ENCODE measurements at regions not wholly inside any gene's neighbourhood (a gene's known extent, or its start where the extent isn't known, plus 50 kb on each side); places are given as distances from the start of the nearest gene placed in this dataset.
"Not testable (repeated sequence)": the region's sequence is repeated elsewhere in the genome, so short reads cannot be mapped to it uniquely, and the experiment has no call there.

- BruUV-seq (replicated peaks); H3K9me3 ChIP-seq (ENCODE audit: low read depth, low read length, poor library complexity, severe bottlenecking); H3K27ac ChIP-seq (ENCODE audit: low read depth, low read length, poor library complexity, severe bottlenecking); H3K36me3 ChIP-seq (ENCODE audit: insufficient read depth, low read length, poor library complexity, severe bottlenecking); intact Hi-C loops (cut with micrococcal nuclease; ENCODE audit: unreplicated experiment); DNase-seq (ENCODE audit: low spot score); H3K4me3 ChIP-seq (ENCODE audit: low read depth, low read length, poor library complexity, severe bottlenecking); CTCF ChIA-PET; H3K27me3 ChIP-seq (replicated peaks; ENCODE audit: insufficient read depth, low read depth, low read length, poor library complexity); H3K4me1 ChIP-seq (ENCODE audit: insufficient read depth, low read length, poor library complexity, severe bottlenecking); POLR2A ChIA-PET (ENCODE audit: low non-redundant PET): not testable (repeated sequence)
Observed at GRCh38 chr2:187637771-187638170, 83.5 kb upstream of the TFPI start.

GRCh38 chr2:187638840-187639239 lies 84.6 kb upstream of the TFPI start:
- Histone ChIP-seq H3K27ac (ENCODE audit: low read depth, low read length, poor library complexity, severe bottlenecking) (no peak overlapping the region), H3K9me3 (ENCODE audit: low read depth, low read length, poor library complexity, severe bottlenecking) (no peaks in the 10 kb centered on the region), H3K4me1 (ENCODE audit: insufficient read depth, low read length, poor library complexity, severe bottlenecking) (no peaks in the 10 kb centered on the region), H3K36me3 (ENCODE audit: insufficient read depth, low read length, poor library complexity, severe bottlenecking) (no peaks in the 10 kb centered on the region), H3K4me3 (ENCODE audit: low read depth, low read length, poor library complexity, severe bottlenecking) (no peak overlapping the region), H3K27me3 (replicated peaks; ENCODE audit: insufficient read depth, low read depth, low read length, poor library complexity) (no peaks in the 10 kb centered on the region)
- CTCF ChIA-PET: no interaction called here
- DNase-seq (ENCODE audit: low spot score): no peak
- no TSS peak for BruUV-seq (replicated peaks)
- POLR2A ChIA-PET (ENCODE audit: low non-redundant PET): no interaction called here
- intact Hi-C loops (cut with micrococcal nuclease; ENCODE audit: unreplicated experiment): no loop called here
- no peak for TF ChIP-seq CTCF (conservative IDR thresholded peaks at IDR 0.05; ENCODE audit: low read depth, low read length)
- no peak for TF ChIP-seq EZH2 (IDR thresholded peaks at IDR 0.05; ENCODE audit: borderline replicate concordance, low read depth, low read length, poor library complexity, severe bottlenecking)

GRCh38 chr2:187640926-187641510 lies 86.8 kb upstream of the TFPI start:
- Histone ChIP-seq H3K9me3 (ENCODE audit: low read depth, low read length, poor library complexity, severe bottlenecking) (no peaks in the 10 kb centered on the region), H3K36me3 (ENCODE audit: insufficient read depth, low read length, poor library complexity, severe bottlenecking) (no peaks in the 10 kb centered on the region), H3K4me1 (ENCODE audit: insufficient read depth, low read length, poor library complexity, severe bottlenecking) (no peaks in the 10 kb centered on the region), H3K4me3 (ENCODE audit: low read depth, low read length, poor library complexity, severe bottlenecking) (no peak overlapping the region), H3K27me3 (replicated peaks; ENCODE audit: insufficient read depth, low read depth, low read length, poor library complexity) (no peaks in the 10 kb centered on the region), H3K27ac (ENCODE audit: low read depth, low read length, poor library complexity, severe bottlenecking) (no peak overlapping the region)
- ChIA-PET CTCF (no interaction called here), POLR2A (ENCODE audit: low non-redundant PET) (no interaction called here)
- no TSS peak for BruUV-seq (replicated peaks)
- TF ChIP-seq EZH2 (IDR thresholded peaks at IDR 0.05; ENCODE audit: borderline replicate concordance, low read depth, low read length, poor library complexity, severe bottlenecking) (no peak), CTCF (conservative IDR thresholded peaks at IDR 0.05; ENCODE audit: low read depth, low read length) (no peak)
- intact Hi-C loops (cut with micrococcal nuclease; ENCODE audit: unreplicated experiment): no loop called here
- no peak for DNase-seq (ENCODE audit: low spot score)

- H3K27ac ChIP-seq (ENCODE audit: low read depth, low read length, poor library complexity, severe bottlenecking): no peak overlapping the region
- H3K4me1 ChIP-seq (ENCODE audit: insufficient read depth, low read length, poor library complexity, severe bottlenecking): no peaks in the 10 kb centered on the region
- intact Hi-C loops (cut with micrococcal nuclease; ENCODE audit: unreplicated experiment): no loop called here
- DNase-seq (ENCODE audit: low spot score): no peak
- H3K36me3 ChIP-seq (ENCODE audit: insufficient read depth, low read length, poor library complexity, severe bottlenecking): no peaks in the 10 kb centered on the region
- TF ChIP-seq CTCF (conservative IDR thresholded peaks at IDR 0.05; ENCODE audit: low read depth, low read length) (no peak), EZH2 (IDR thresholded peaks at IDR 0.05; ENCODE audit: borderline replicate concordance, low read depth, low read length, poor library complexity, severe bottlenecking) (no peak)
- no TSS peak for BruUV-seq (replicated peaks)
- no peaks in the 10 kb centered on the region for H3K9me3 ChIP-seq (ENCODE audit: low read depth, low read length, poor library complexity, severe bottlenecking)
- H3K4me3 ChIP-seq (ENCODE audit: low read depth, low read length, poor library complexity, severe bottlenecking): no peak overlapping the region
- H3K27me3 ChIP-seq (replicated peaks; ENCODE audit: insufficient read depth, low read depth, low read length, poor library complexity): no peaks in the 10 kb centered on the region
- ChIA-PET POLR2A (ENCODE audit: low non-redundant PET) (no interaction called here), CTCF (no interaction called here)
Observed at GRCh38 chr2:187642498-187642897, 88.3 kb upstream of the TFPI start.

All from A673 (cell line).